ENCODE measurements at regions not wholly inside any gene's neighbourhood (a gene's known extent, or its start where the extent isn't known, plus 50 kb on each side); places are given as distances from the start of the nearest gene placed in this dataset.

DNA sequence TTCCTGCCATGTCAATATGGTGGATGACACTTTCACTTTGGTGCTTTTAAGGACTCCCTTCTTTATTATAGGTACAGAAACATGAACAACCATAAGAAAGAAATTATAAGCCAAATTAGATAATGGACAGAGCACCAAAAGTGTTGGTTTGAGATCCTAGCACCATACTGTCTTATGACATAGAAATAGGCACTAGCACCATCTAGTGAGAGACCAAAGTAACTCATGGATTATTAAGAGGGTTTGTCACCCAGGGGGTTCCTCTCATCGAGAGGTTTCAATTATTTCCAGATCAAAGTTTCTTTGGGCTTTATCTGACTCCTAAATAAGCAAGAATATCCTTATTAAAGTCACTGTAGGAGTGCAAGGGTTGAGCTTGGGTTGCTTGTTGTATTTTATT lies 153.0 kb upstream of the DIO2 start:
- no peak for TF ChIP-seq CTCF (IDR thresholded peaks at IDR 0.05)
- TF ChIP-seq POLR2A (IDR thresholded peaks at IDR 0.05) = no peak
- no peak for TF ChIP-seq EP300 (IDR thresholded peaks at IDR 0.05)
- no peak for TF ChIP-seq POLR2AphosphoS5 (IDR thresholded peaks at IDR 0.05)
